Tibial nerve (tissue), 4 donors: ENCODE measurements at regions not wholly inside any gene's neighbourhood (a gene's known extent, or its start where the extent isn't known, plus 50 kb on each side); places are given as distances from the start of the nearest gene placed in this dataset.

Source experiments
- CTCF ChIP-seq, 5 experiments: fragments of 200-600 bp in 3 of 5; fragments of 450-650 bp in 2 of 5; sonication (generic) in 3 of 5; IDR thresholded peaks; one replicate each; pipeline ENCODE4 v1.5.1; 2016 to 2019; ENCODE audit warnings: antibody characterized with exemption in 5 of 5, mild to moderate bottlenecking in 3 of 5, moderate library complexity in 2 of 5
- EP300 ChIP-seq, 2 donors: sonication (generic); formaldehyde crosslinking; IDR thresholded peaks; one replicate each; pipeline ENCODE4 v1.6.1; 2017; ENCODE audit warnings: antibody characterized with exemption in 2 of 2, mild to moderate bottlenecking in 1 of 2
- POLR2A ChIP-seq, 2 donors: fragments of 450-650 bp; IDR thresholded peaks; one replicate each; pipeline ENCODE4 v1.6.1; 2017; ENCODE audit warnings: antibody characterized with exemption in 2 of 2, mild to moderate bottlenecking in 2 of 2, moderate library complexity in 2 of 2

- TF ChIP-seq CTCF (IDR thresholded peaks at IDR 0.05) (no peak), POLR2A (IDR thresholded peaks at IDR 0.05) (no peak), EP300 (IDR thresholded peaks at IDR 0.05) (no peak)
Observed at GRCh38 chr3:23659840-23660430, 145.8 kb upstream of the UBE2E1 start.
